GM13977 (cell line): ENCODE measurements at regions not wholly inside any gene's neighbourhood (a gene's known extent, or its start where the extent isn't known, plus 50 kb on each side); places are given as distances from the start of the nearest gene placed in this dataset.
A peak's percentile ranks its signal among the peaks of the same experiment; 100 is the strongest.

Experiments
- DNase-seq: peaks from one replicate; pipeline ENCODE4 v3.0.0; 2012; ENCODE audit warnings: low spot score
- in situ Hi-C: fragments of 300-500 bp; cut with MboI; formaldehyde crosslinking; loops from one replicate; pipeline ENCODE4 v1.12.0; 2022; ENCODE audit warnings: low sequenced_read_pairs, low pct_unique_long_range_greater_than_20kb, mixed read lengths, inconsistent platforms; ENCODE audit not compliant: unreplicated experiment
- TF ChIP-seq, protein P1 (sequence below): IDR thresholded peaks from 2 replicates; pipeline ENCODE4 v1.5.1; 2012; ENCODE audit warnings: mild to moderate bottlenecking, control low read depth; ENCODE audit not compliant: insufficient read depth; ENCODE audit errors: extremely low read depth, missing control alignments

DNA sequence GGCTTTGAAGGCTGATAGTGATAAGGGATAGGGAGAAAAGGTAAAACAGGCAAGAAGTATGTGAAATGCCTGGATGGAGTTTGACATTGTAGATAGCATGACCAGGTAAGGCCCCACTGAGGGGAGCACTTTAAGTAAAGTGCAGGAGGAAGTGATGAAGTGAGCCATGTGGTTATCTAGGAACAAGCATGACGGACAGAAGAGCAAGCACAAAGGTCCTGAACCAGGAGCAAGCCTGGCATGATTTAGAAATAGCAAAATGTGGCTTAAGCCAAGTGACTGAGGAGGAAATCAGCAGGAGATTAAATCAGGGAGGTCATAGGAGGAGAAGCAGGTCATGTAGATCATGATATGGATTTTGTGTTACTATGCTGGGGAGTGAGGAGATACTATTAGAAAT is 129.2 kb downstream of the GLUL start:
- DNase-seq, result no peak
- TF ChIP-seq, protein P1, sequence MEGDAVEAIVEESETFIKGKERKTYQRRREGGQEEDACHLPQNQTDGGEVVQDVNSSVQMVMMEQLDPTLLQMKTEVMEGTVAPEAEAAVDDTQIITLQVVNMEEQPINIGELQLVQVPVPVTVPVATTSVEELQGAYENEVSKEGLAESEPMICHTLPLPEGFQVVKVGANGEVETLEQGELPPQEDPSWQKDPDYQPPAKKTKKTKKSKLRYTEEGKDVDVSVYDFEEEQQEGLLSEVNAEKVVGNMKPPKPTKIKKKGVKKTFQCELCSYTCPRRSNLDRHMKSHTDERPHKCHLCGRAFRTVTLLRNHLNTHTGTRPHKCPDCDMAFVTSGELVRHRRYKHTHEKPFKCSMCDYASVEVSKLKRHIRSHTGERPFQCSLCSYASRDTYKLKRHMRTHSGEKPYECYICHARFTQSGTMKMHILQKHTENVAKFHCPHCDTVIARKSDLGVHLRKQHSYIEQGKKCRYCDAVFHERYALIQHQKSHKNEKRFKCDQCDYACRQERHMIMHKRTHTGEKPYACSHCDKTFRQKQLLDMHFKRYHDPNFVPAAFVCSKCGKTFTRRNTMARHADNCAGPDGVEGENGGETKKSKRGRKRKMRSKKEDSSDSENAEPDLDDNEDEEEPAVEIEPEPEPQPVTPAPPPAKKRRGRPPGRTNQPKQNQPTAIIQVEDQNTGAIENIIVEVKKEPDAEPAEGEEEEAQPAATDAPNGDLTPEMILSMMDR, result no peak
- in situ Hi-C loops, result no loop called here

DNA sequence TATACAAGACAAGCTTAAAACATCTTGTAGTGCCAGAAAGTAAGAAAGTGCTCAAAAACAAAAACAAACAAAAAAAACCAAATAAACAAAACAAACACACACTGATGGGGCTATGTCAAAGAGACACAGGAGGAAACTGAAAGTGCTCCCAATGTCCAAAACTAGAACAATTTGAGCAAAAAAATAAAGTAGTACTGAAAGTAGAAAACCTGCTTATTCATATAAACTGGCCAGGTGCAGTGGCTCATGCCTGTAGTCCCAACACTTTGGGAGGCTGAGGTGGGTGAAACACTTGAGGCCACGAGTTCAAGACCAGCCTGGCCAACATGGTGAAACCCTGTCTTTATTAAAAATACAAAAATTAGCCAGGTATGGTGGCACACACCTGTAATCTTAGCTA is 129.9 kb downstream of the GLUL start:
- TF ChIP-seq, protein P1, result no peak
- in situ Hi-C loops, result no loop called here
- no peak for DNase-seq

DNA sequence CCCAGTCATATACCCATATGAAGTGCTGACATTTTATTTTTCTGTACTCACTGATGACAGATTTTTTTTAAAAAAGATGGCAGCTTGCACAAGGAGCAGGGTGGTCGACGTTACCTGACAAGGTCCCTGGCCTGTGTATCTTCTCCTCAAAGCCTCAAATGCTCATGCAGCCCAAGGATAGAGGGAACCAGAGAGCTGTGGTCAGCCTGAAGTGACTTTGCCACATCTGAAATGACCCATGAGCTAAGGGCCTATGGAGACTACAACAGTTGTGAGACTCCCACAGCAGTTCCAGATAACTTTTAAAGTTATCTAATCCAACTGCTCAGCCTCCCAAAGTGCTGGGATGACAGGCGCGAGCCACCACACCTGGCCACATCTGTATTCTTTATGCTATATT is 131.1 kb downstream of the GLUL start:
- no peak for DNase-seq
- in situ Hi-C loops, result no loop called here
- TF ChIP-seq, protein P1, result no peak

DNA sequence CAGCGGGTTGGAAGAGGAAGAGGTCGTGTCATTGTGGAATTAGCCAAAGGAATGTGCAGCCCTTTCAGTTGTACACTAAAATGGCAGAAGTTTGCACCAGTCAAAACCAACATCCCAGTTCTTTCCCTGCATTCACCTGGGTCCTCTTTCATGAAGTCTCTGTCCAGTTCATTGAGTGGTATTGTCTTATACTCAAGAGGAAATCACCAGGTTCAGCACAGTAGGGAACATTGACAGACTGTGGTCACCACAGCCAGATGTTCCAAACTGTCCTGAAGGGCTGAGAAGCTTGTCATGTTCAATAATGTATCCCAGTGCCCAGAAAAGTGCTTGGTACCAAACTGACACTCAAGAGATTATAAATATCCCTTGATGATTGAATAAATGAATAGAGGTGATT is 131.6 kb downstream of the GLUL start:
- DNase-seq, result no peak
- TF ChIP-seq, protein P1, result no peak
- in situ Hi-C loops, result no loop called here

DNA sequence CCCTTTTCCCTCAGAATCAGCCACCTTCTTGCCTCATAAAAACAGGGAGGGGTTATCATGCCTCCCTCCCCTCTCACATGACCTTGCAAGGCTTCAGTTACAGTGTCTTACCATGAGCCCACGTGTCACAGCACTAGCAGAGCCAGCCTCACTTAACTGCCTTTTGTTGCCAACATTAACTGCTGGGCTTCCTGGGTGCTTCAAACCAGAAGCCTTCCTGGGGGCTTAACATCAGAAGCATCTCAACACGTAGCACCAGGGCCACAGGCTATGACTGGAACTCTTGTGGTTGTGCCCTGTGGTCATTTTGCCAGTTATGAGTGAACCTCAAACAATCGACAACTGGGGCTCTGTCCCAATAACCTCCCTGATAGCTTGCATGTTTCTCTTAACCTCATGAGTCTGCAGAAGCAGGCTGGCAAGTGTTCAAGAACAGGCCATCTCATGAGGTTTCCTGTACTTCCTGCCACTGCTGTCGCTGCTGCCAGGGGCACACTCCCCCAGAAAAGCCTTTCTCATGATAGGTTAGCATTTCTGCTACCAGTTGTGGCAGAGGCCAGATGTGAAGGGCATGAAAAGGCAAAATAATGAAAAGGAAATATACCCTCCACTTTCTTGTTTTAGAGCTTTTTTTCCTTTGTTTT is 132.2 kb downstream of the GLUL start:
- in situ Hi-C loops, result no loop called here

DNA sequence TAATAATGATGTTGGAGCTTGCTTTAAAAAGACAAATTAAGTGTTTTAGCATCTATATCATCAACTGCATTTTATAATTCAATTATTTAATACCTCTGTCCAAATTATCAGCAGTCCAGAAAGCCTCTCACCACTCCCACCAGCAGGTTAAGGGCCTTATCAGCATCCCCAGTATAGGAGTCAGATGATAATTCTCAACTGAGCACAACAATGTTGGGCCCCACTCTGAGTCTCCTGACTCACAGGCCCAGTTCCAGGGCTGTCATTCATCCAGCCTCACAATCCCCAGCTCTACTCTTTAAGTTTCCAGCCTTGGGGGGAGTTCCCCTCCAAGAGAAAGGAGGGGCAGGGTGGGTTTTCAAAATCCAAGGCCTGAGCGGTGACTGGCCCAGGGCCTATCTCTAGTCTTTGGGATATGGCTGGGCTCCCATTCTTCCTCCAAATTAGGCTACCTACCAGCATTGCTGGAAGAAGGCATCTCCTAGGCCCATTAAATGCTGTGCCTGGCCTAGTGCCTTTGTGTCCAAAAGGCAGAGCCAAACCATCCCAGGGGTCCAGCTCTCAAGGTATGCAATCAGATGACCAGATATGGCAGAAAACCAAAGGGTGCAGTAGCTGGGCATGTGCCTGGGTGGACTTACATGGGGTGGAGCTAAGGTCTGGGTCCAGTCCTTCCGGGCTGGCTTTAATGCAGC is 134.1 kb downstream of the GLUL start:
- DNase-seq, result no peak
- in situ Hi-C loops, result no loop called here
- TF ChIP-seq, protein P1, result no peak

More for the DNA sequence above, 132.2 kb downstream of the GLUL start:
- TF ChIP-seq, protein P1, result no peak
- DNase-seq, result peak; percentile 12
